SJSA1 (cell line): ENCODE measurements at regions not wholly inside any gene's neighbourhood (a gene's known extent, or its start where the extent isn't known, plus 50 kb on each side); places are given as distances from the start of the nearest gene placed in this dataset.
A peak's percentile ranks its signal among the peaks of the same experiment; 100 is the strongest.

ENCODE experiments used
- DNase-seq, 2 experiments: peaks; one replicate each; pipeline ENCODE4 v3.0.0-alpha.2; 2015 to 2020; ENCODE audit warnings: low spot score in 2 of 2, low read depth in 1 of 2
- H3K27ac ChIP-seq: fragments of 250-450 bp; sonication (Bioruptor Pico); 2 replicates; pipeline ENCODE4 v1.5.1; 2020; ENCODE audit warnings: mild to moderate bottlenecking, moderate library complexity
- H3K27me3 ChIP-seq: fragments of 250-450 bp; sonication (Bioruptor Pico); replicated peaks from 2 replicates; pipeline ENCODE4 v1.5.1; 2020; ENCODE audit warnings: mild to moderate bottlenecking, moderate library complexity
- H3K36me3 ChIP-seq: fragments of 250-450 bp; sonication (Bioruptor Pico); 2 replicates; pipeline ENCODE4 v1.5.1; 2020; ENCODE audit warnings: mild to moderate bottlenecking
- H3K4me1 ChIP-seq: fragments of 250-450 bp; sonication (Bioruptor Pico); replicated peaks from 2 replicates; pipeline ENCODE4 v1.6.1; 2021; ENCODE audit warnings: mild to moderate bottlenecking
- H3K4me3 ChIP-seq: fragments of 250-450 bp; sonication (Bioruptor Pico); 2 replicates; pipeline ENCODE4 v1.5.1; 2020; ENCODE audit warnings: mild to moderate bottlenecking
- H3K9me3 ChIP-seq: fragments of 250-450 bp; sonication (Bioruptor Pico); replicated peaks from 2 replicates; pipeline ENCODE4 v1.5.1; 2020; ENCODE audit warnings: mild to moderate bottlenecking

DNA sequence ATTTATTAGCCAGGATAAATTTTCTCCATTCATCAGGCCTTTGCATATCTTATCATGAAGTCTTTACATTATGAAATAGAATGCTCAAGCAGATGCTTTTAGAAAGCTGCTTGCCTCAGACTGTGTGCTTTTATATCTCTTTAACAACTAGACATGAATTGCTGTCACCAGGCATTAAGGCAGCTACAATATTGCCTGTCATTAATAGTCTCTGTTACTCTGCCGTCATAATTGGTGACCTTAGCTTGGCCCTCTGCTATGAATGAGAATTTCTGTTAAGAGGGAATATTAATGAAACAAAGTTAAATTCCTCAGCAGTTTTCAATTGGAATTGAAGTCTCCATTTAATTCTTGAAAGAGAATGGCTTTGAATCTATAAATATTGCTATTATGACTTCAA is 266.8 kb upstream of the MIS18BP1 start:
- no peak overlapping the region for H3K4me3 ChIP-seq
- no peaks in the 10 kb centered on the region for H3K9me3 ChIP-seq
- H3K27me3 ChIP-seq = no peaks in the 10 kb centered on the region
- H3K4me1 ChIP-seq = no peaks in the 10 kb centered on the region
- H3K27ac ChIP-seq = no peak overlapping the region
- no peaks in the 10 kb centered on the region for H3K36me3 ChIP-seq
- DNase-seq = no peak

DNA sequence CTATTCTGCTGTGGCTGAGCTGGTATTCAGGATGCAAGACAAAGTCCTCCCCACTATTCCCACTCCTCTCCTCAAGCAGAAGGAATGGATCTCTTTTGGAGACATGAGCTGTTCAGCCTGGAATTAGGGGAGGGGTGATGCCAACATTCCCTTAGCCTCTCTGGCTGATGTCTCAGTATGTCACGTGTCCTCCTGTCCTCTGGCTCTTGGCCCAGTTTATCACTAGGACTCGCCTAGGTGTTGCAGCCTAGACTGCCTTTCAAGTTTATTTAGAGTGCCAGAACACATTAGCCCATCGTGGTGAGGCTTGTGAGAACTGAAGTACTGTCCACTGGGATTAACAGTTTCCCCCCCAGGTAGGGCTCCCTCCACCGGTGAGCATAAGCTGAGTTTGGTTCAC is 239.9 kb upstream of the MIS18BP1 start:
- Histone ChIP-seq H3K27me3 (no peaks in the 10 kb centered on the region), H3K27ac (no peak overlapping the region), H3K4me3 (no peak overlapping the region), H3K9me3 (no peaks in the 10 kb centered on the region), H3K4me1 (no peaks in the 10 kb centered on the region), H3K36me3 (no peaks in the 10 kb centered on the region)
- DNase-seq = no peak

DNA sequence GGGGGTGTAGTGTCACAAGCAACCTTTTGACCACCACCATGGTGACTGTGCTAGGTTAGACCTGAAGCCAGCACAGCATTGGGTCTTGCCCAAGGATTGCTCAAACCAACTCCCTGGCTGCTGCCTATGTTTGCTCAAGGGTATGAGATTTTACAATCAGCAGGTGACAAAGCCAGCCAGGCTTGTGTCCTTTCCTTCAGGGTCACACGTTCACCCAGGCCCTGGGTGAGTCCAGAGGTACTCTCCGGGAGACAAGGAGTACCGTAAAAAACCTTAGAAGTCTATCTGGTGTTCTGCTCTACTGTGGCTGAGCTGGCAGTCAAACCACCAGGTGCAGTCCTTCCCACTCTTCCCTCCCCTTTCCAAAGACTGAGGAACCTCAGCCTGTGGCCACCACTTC is 238.9 kb upstream of the MIS18BP1 start:
- Histone ChIP-seq H3K27me3 (no peaks in the 10 kb centered on the region), H3K9me3 (no peaks in the 10 kb centered on the region), H3K27ac (no peak overlapping the region), H3K4me1 (no peaks in the 10 kb centered on the region), H3K4me3 (no peak overlapping the region), H3K36me3 (no peaks in the 10 kb centered on the region)
- no peak for DNase-seq

DNA sequence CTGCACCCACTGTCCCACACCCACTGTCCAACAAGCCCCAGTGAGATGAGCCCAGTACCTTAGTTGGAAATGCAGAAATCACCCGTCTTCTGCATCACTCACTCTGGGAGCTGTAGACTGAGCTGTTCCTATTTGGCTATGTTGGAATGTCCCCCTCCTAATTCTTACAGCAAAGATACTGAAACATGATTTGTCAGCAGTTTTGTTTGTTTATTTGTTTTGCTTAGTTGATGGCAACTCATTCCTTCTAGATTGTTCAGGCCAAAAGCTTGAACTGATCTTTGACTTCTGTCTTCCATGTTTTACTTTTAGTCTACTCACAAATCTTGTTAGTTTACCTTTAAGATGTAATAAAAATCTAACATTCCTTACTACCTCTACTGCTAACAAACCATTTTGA is 233.6 kb upstream of the MIS18BP1 start:
- Histone ChIP-seq H3K4me3 (no peak overlapping the region), H3K4me1 (no peaks in the 10 kb centered on the region)
- no peak for DNase-seq

DNA sequence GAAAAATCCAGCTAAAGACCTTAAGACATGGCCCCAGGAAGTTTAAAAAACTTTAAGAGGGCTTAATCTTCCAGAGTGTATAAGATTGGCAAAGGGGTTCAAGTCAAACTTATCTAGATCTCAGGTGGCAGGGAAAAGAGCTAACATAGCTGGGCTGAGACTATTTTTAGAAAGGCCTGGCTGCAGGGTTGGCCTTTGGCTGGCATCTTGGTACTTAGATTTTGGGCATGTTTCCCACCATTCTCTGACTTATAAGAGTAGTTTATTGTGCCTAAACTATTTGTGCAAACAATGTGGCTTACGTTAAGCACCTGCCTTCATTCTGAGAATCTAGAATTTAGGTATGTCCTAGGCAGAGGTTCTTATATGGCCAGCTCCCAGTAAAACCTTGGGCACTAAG is 214.0 kb upstream of the MIS18BP1 start:
- Histone ChIP-seq H3K9me3 (no peaks in the 10 kb centered on the region), H3K36me3 (no peaks in the 10 kb centered on the region), H3K4me3 (no peak overlapping the region), H3K4me1 (no peaks in the 10 kb centered on the region), H3K27me3 (0 out of 2 replicates have a peak, but pooled peaks cover under 1% of the 10 kb centered on the region), H3K27ac (no peak overlapping the region)
- no peak for DNase-seq

More for the DNA sequence above, 233.6 kb upstream of the MIS18BP1 start:
- no peaks in the 10 kb centered on the region for H3K27me3 ChIP-seq
- H3K36me3 ChIP-seq = no peaks in the 10 kb centered on the region
- H3K9me3 ChIP-seq = no peaks in the 10 kb centered on the region
- no peak overlapping the region for H3K27ac ChIP-seq

DNA sequence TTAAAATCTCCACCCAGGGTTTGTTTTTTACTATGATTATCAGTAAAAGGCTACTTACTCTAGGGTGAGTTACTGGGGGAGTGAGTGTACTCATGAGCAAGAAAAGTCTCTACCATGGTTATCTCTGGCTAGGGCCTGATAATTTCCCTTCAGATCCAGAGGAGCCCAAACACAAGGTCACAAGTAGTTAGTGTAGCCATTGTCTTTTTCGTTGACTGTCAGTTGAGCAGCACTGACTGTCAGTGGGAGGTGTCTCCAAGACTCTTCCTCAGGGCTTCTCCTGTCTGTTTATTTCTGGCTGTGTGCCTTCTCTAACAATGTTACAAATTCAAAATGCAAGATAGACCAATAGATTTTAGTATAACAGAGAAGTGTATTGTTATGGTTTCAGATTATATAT is 181.2 kb upstream of the MIS18BP1 start:
- Histone ChIP-seq H3K9me3 (no peaks in the 10 kb centered on the region), H3K36me3 (no peaks in the 10 kb centered on the region), H3K4me1 (no peaks in the 10 kb centered on the region), H3K27ac (no peak overlapping the region), H3K4me3 (no peak overlapping the region), H3K27me3 (no peaks in the 10 kb centered on the region)
- no peak for DNase-seq

DNA sequence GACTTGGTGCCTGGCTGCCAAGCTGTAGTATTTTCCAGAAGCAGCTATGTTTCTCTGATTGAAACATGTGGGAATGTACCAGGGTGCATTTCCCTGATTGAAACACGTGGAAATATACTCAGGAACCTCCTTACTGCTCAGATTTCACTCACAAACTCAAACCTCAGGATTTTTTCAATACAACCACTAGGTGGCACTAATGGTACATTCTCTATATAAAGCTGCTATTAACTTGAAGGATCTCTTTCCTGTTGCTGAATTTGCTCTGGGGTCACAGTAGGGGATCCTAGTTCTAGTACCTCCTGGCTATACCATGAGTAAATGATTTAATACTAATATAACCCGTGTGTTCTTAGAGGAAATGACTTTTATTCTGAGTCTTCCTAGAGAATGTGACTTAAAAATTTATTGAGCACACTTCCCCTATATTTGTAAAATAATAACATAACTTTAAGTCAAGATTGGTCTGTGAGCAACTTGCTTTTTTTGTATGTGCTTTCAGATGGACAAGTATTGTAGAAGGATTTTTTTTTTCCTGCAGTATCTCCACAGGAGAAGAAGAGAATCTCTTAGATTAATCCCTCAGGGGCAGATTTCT is 173.8 kb upstream of the MIS18BP1 start:
- H3K4me3 ChIP-seq = no peak overlapping the region
- no peaks in the 10 kb centered on the region for H3K36me3 ChIP-seq
- no peak overlapping the region for H3K27ac ChIP-seq
- no peaks in the 10 kb centered on the region for H3K4me1 ChIP-seq
- no peaks in the 10 kb centered on the region for H3K27me3 ChIP-seq
- no peaks in the 10 kb centered on the region for H3K9me3 ChIP-seq
- DNase-seq = peak in 1 of 2 experiments; percentile 27

DNA sequence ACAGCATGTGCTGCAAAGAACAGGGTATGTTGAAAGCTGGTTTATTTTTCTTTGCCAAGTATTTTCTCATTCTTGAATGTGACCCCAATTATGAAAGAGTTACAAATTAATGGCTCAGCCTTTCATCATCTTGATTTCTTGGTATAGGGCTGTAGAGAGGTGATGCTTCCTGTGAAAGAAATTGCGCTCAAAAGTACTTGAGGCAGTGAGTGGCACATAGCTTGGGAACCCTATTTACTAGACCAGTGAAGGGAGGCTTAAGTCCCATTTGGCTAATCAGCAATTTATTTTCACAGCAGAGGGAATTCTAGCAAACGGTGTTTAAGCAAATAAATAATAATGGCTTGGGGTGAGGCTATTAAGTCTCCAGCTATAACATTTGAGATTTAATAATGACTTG is 153.9 kb upstream of the MIS18BP1 start:
- Histone ChIP-seq H3K27ac (no peak overlapping the region), H3K9me3 (no peaks in the 10 kb centered on the region), H3K4me3 (no peak overlapping the region), H3K4me1 (no peaks in the 10 kb centered on the region), H3K27me3 (no peaks in the 10 kb centered on the region), H3K36me3 (no peaks in the 10 kb centered on the region)
- no peak for DNase-seq

DNA sequence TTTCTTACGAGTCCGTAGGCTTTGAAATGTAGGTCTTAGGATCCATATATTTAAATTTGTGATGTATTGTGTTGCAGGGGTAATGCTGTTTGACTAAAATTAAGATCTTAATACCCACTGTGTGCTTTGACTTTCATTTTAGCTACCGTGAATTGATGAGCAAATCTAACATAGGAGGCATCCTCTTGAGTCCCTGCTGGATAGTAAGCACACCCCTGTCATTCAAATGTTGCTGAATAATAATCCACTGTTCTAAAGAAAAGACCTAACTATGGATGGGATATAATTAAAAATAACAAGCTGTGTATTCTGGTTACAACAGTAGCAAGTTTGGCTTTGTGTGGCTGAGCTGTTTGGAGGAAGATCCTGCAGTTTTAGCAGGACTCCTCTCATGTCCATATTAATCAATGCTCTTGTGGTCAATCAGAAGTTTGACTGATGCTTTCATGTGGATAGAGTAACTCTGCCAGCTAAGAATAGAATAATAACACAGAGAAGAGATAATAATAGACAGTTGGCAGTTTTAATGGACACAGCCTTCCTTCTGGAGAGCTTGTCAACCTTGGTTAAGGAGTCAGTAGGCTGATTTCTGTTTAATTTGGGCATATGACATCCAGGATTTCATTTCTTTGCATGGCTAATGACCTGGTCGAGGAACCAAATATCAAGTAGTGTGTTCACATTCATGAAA is 148.1 kb upstream of the MIS18BP1 start:
- Histone ChIP-seq H3K4me1 (no peaks in the 10 kb centered on the region), H3K27me3 (no peaks in the 10 kb centered on the region), H3K4me3 (no peak overlapping the region), H3K36me3 (no peaks in the 10 kb centered on the region), H3K27ac (no peak overlapping the region), H3K9me3 (no peaks in the 10 kb centered on the region)
- no peak for DNase-seq

DNA sequence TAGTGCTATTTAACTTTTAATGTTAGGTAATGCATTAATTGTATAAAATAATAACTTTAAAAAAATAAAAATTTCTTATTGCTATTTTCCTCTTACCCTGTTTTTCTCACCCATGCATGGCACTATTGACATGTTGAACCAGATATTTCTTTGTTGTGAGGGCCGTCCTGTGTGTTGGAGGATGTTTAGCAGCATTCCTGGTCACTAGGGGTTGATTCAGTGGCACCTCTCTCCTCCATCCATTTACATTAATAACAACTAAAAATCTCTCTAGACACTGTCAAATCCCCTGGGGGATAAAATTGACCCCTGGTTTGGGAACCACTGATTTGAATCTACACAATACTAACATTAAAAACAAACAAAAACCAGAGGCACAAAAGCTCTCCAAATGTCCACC is 147.5 kb upstream of the MIS18BP1 start:
- Histone ChIP-seq H3K27me3 (no peaks in the 10 kb centered on the region), H3K4me3 (no peak overlapping the region), H3K4me1 (no peaks in the 10 kb centered on the region), H3K36me3 (no peaks in the 10 kb centered on the region), H3K9me3 (no peaks in the 10 kb centered on the region), H3K27ac (no peak overlapping the region)
- DNase-seq = no peak

DNA sequence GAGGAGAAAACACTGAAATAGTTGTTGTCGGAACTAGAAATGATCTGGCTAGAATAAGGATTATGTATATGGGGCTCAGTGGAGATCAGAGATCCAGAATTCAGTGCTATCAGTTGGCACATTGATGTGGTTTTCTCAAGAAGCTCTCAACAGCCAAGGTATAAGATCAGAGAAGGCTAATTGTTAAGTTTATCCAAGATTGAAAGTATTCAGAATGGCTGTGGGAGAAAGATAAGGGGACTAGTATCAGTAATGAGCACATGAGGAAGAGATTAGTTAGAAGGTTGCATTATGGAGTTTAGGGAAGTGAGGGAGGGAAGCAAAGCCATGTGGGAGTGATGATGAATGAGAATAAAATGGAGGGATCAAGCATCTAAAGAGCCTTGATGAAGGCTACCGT is 128.1 kb upstream of the MIS18BP1 start:
- no peak for DNase-seq
- H3K4me3 ChIP-seq = no peak overlapping the region
- no peak overlapping the region for H3K27ac ChIP-seq
- H3K27me3 ChIP-seq = no peaks in the 10 kb centered on the region
- H3K9me3 ChIP-seq = no peaks in the 10 kb centered on the region
- H3K4me1 ChIP-seq = no peaks in the 10 kb centered on the region
- H3K36me3 ChIP-seq = no peaks in the 10 kb centered on the region

DNA sequence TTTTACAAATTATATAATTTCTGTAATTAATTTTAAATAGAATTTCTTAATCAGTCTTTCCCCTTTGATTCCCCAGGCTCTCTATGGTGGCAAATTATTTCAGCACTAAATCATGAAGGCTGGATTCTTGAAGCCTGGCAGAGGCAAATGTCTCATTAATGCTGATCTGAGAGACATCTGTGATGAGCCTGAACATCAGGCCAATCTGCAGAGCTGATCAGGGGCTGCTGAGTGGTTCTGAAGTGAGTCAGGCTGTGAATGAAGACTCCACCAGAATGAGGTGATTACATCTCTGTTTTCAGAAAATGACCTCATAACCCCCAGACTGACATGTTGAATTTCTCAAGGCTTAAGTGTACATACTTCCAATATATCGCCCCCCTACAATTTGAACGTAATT is 124.2 kb upstream of the MIS18BP1 start:
- Histone ChIP-seq H3K27ac (no peak overlapping the region), H3K27me3 (no peaks in the 10 kb centered on the region), H3K4me3 (no peak overlapping the region), H3K9me3 (no peaks in the 10 kb centered on the region), H3K36me3 (no peaks in the 10 kb centered on the region), H3K4me1 (no peaks in the 10 kb centered on the region)
- no peak for DNase-seq

DNA sequence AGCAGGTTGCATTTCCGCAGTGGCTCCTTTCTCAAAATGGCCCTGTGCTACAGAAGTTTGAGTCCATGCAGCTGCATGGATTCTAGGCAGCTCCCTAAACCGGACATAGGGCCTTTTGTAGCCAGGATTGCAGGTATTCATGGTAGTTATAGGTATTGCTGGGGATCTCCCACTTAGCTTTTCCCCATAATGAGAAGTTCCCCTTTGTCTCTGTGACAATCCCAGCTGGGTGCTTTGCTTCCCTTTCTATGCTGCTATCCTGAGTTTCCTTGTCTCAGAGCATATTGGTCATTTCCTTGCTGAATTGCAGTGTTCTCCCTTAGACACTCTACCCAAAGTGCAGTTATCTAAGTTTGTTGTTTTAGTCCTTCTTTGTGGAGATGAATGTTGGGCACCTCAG is 120.9 kb upstream of the MIS18BP1 start:
- Histone ChIP-seq H3K4me1 (no peaks in the 10 kb centered on the region), H3K36me3 (no peaks in the 10 kb centered on the region), H3K27ac (no peak overlapping the region), H3K4me3 (no peak overlapping the region), H3K27me3 (no peaks in the 10 kb centered on the region), H3K9me3 (no peaks in the 10 kb centered on the region)
- DNase-seq = no peak

DNA sequence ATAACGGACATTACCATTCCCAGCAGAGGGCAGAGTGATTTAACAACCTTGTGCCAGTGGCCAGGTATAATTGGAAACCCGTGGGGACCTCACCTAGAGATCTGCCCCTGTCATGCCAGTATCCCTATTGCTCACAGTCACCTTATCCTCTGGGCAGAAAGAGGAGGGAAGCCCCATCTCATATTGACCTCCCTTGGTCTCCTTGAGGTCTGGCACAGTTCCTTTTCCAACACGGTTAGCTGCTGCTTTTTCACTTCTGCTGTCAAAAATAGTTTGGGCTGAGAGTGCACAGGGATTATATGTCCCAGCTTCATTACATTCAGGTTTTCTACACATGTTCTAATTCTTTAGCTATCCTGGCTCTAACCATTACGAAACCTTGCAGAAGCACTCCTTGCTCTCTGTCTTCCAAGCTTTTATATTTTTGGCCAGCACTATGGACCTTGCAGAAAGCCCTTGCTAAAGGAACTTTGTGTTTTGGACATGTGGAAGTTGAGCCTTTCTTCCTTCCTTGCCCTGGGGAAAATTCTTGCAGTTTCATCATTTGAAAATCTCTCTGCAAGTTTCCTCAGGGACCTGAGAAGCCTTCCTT is 111.7 kb upstream of the MIS18BP1 start:
- Histone ChIP-seq H3K36me3 (no peaks in the 10 kb centered on the region), H3K4me3 (no peak overlapping the region), H3K9me3 (no peaks in the 10 kb centered on the region), H3K27ac (no peak overlapping the region), H3K27me3 (no peaks in the 10 kb centered on the region), H3K4me1 (no peaks in the 10 kb centered on the region)
- no peak for DNase-seq
